Caco-2 (cell line): ENCODE measurements at regions not wholly inside any gene's neighbourhood (a gene's known extent, or its start where the extent isn't known, plus 50 kb on each side); places are given as distances from the start of the nearest gene placed in this dataset.
"Not testable (repeated sequence)": the region's sequence is repeated elsewhere in the genome, so short reads cannot be mapped to it uniquely, and the experiment has no call there.

Source experiments
- BruUV-seq: library from RNA; stranded (reverse); fragments of 400-500 nt; replicated peaks from 2 replicates; lab custom pipeline; 2021; lab: Mats Ljungman, UMichigan
- CTCF ChIA-PET: fragments of 300-600 bp; sonication (Branson Sonifier 250); formaldehyde crosslinking; loops from one replicate; lab custom pipeline; 2022; ENCODE audit warnings: antibody characterized with exemption; lab: Charles Lee
- POLR2A ChIA-PET: fragments of 300-600 bp; sonication (Branson Sonifier 250); formaldehyde crosslinking; loops from one replicate; lab custom pipeline; 2022; ENCODE audit warnings: antibody characterized with exemption; lab: Charles Lee
- DNase-seq, 2 experiments: peaks; one replicate each; pipeline versions ENCODE4 v3.0.0 to v3.0.0-alpha.2; 2020 to 2022
- H3K27me3 ChIP-seq: replicated peaks from 2 replicates; pipeline ENCODE4 v1.6.0; 2011; ENCODE audit warnings: low read length; ENCODE audit not compliant: control insufficient read depth, insufficient read depth
- H3K36me3 ChIP-seq: 2 replicates; pipeline ENCODE4 v1.5.1; 2011; ENCODE audit warnings: low read length; ENCODE audit not compliant: control insufficient read depth, insufficient read depth
- H3K4me1 ChIP-seq: fragments of 250-450 bp; sonication (Bioruptor Pico); 2 replicates; pipeline ENCODE4 v1.5.1; 2020; ENCODE audit warnings: mild to moderate bottlenecking
- H3K4me3 ChIP-seq: 2 replicates; pipeline ENCODE4 v1.5.1; 2011; ENCODE audit warnings: low read depth, mild to moderate bottlenecking, control low read depth, low read length
- H3K9me3 ChIP-seq: fragments of 250-450 bp; sonication (Bioruptor Pico); 2 replicates; pipeline ENCODE4 v1.5.1; 2020; ENCODE audit warnings: mild to moderate bottlenecking, moderate library complexity
- H3K27ac Mint-ChIP-seq: one replicate; pipeline ENCODE4 v1.8.0; 2022; ENCODE audit warnings: mixed read lengths; ENCODE audit not compliant: unreplicated experiment
- H3K27me3 Mint-ChIP-seq: one replicate; pipeline ENCODE4 v1.8.0; 2022; ENCODE audit warnings: mixed read lengths; ENCODE audit not compliant: insufficient read depth, unreplicated experiment
- H3K36me3 Mint-ChIP-seq: one replicate; pipeline ENCODE4 v1.8.0; 2022; ENCODE audit warnings: mild to moderate bottlenecking, mixed read lengths; ENCODE audit not compliant: insufficient read depth, unreplicated experiment
- H3K4me1 Mint-ChIP-seq: one replicate; pipeline ENCODE4 v1.8.0; 2022; ENCODE audit warnings: low read depth, mixed read lengths; ENCODE audit not compliant: unreplicated experiment
- H3K4me3 Mint-ChIP-seq: one replicate; pipeline ENCODE4 v1.8.0; 2022; ENCODE audit warnings: mild to moderate bottlenecking, moderate library complexity, mixed read lengths; ENCODE audit not compliant: unreplicated experiment
- H3K9me3 Mint-ChIP-seq: one replicate; pipeline ENCODE4 v1.8.0; 2022; ENCODE audit warnings: mixed read lengths; ENCODE audit not compliant: unreplicated experiment
- CTCF ChIP-seq, 2 experiments: fragments of 200-600 bp in 1 of 2; IDR thresholded peaks; 1 replicate in 1 of 2; 2 replicates in 1 of 2; pipeline versions ENCODE4 v1.5.1 to v1.8.0; 2011 to 2022; ENCODE audit warnings: antibody characterized with exemption in 1 of 2, control low read depth in 1 of 2, inconsistent platforms in 1 of 2, low read depth in 1 of 2, low read length in 1 of 2, mild to moderate bottlenecking in 1 of 2, moderate library complexity in 1 of 2; ENCODE audit not compliant: insufficient read depth in 1 of 2, severe bottlenecking in 1 of 2, unreplicated experiment in 1 of 2
- intact Hi-C: fragments of 100-400 bp; cut with micrococcal nuclease; formaldehyde crosslinking; loops from one replicate; pipeline ENCODE4 v1.10.0; 2022; ENCODE audit not compliant: unreplicated experiment

- BruUV-seq: no TSS peak
- Mint-ChIP-seq H3K4me3 (no peak overlapping the region), H3K9me3 (peaks cover 22% of the 10 kb centered on the region), H3K27me3 (no peaks in the 10 kb centered on the region), H3K27ac (no peak overlapping the region), H3K4me1 (no peaks in the 10 kb centered on the region), H3K36me3 (no peaks in the 10 kb centered on the region)
- POLR2A ChIA-PET: no interaction called here
- CTCF ChIA-PET: no interaction called here
- no peaks in the 10 kb centered on the region; the same call in 1 of the 2 replicates for H3K9me3 ChIP-seq
- intact Hi-C loops: no loop called here
- DNase-seq: no peak
- H3K27me3 ChIP-seq: no peaks in the 10 kb centered on the region
- H3K36me3 ChIP-seq: no peaks in the 10 kb centered on the region
- TF ChIP-seq CTCF (IDR thresholded peaks at IDR 0.05; ENCODE audit: insufficient read depth in 1 of 2, low read depth in 1 of 2, low read length in 1 of 2, severe bottlenecking in 1 of 2, unreplicated experiment in 1 of 2): peak in 1 of 2 experiments; percentile 5
- no peaks in the 10 kb centered on the region for H3K4me1 ChIP-seq
- H3K4me3 ChIP-seq: no peak overlapping the region
Measured at GRCh38 chr2:81389203-81389602, 1084.7 kb upstream of the LRRTM1 start.

- H3K27me3 Mint-ChIP-seq: no peaks in the 10 kb centered on the region
- CTCF ChIA-PET: no interaction called here
- H3K4me3 Mint-ChIP-seq: no peak overlapping the region
- intact Hi-C loops: no loop called here
- H3K4me1 Mint-ChIP-seq: no peaks in the 10 kb centered on the region
- POLR2A ChIA-PET: no interaction called here
- no peaks in the 10 kb centered on the region for H3K36me3 ChIP-seq
- no peak for DNase-seq
- no peak overlapping the region for H3K4me3 ChIP-seq
- H3K27ac Mint-ChIP-seq: no peak overlapping the region
- no peak for TF ChIP-seq CTCF (IDR thresholded peaks at IDR 0.05; ENCODE audit: insufficient read depth in 1 of 2, low read depth in 1 of 2, low read length in 1 of 2, severe bottlenecking in 1 of 2, unreplicated experiment in 1 of 2)
- H3K27me3 ChIP-seq: no peaks in the 10 kb centered on the region
- no peaks in the 10 kb centered on the region; the same call in 1 of the 2 replicates for H3K9me3 ChIP-seq
- BruUV-seq: no TSS peak
- H3K4me1 ChIP-seq: no peaks in the 10 kb centered on the region
- H3K36me3 Mint-ChIP-seq: no peaks in the 10 kb centered on the region
- H3K9me3 Mint-ChIP-seq: no peaks in the 10 kb centered on the region
Measured at GRCh38 chr2:81363800-81364199, 1059.2 kb upstream of the LRRTM1 start.

- POLR2A ChIA-PET, intact Hi-C loops: not testable (repeated sequence)
Measured at GRCh38 chr2:81362468-81362867, 1057.9 kb upstream of the LRRTM1 start.

GRCh38 chr2:81355436-81355835 lies 1050.9 kb upstream of the LRRTM1 start:
- no peak overlapping the region for H3K27ac Mint-ChIP-seq
- Histone ChIP-seq H3K36me3 (no peaks in the 10 kb centered on the region), H3K4me1 (no peaks in the 10 kb centered on the region), H3K9me3 (no peaks in the 10 kb centered on the region), H3K4me3 (no peak overlapping the region), H3K27me3 (no peaks in the 10 kb centered on the region)
- no peaks in the 10 kb centered on the region for H3K4me1 Mint-ChIP-seq
- no peak overlapping the region for H3K4me3 Mint-ChIP-seq
- ChIA-PET POLR2A (no interaction called here), CTCF (no interaction called here)
- no peaks in the 10 kb centered on the region for H3K9me3 Mint-ChIP-seq
- no TSS peak for BruUV-seq
- H3K36me3 Mint-ChIP-seq: no peaks in the 10 kb centered on the region
- intact Hi-C loops: no loop called here
- no peaks in the 10 kb centered on the region for H3K27me3 Mint-ChIP-seq
- no peak for DNase-seq
- no peak for TF ChIP-seq CTCF (IDR thresholded peaks at IDR 0.05; ENCODE audit: insufficient read depth in 1 of 2, low read depth in 1 of 2, low read length in 1 of 2, severe bottlenecking in 1 of 2, unreplicated experiment in 1 of 2)

More at GRCh38 chr2:81362468-81362867, 1057.9 kb upstream of the LRRTM1 start:
- H3K27ac Mint-ChIP-seq, H3K4me3 Mint-ChIP-seq, DNase-seq, H3K9me3 ChIP-seq, H3K4me3 ChIP-seq, H3K4me1 ChIP-seq, H3K27me3 Mint-ChIP-seq, CTCF ChIA-PET, H3K9me3 Mint-ChIP-seq, H3K4me1 Mint-ChIP-seq, BruUV-seq, H3K36me3 Mint-ChIP-seq, H3K36me3 ChIP-seq, H3K27me3 ChIP-seq: not testable (repeated sequence)
